A549 (cell line): ENCODE measurements at regions not wholly inside any gene's neighbourhood (a gene's known extent, or its start where the extent isn't known, plus 50 kb on each side); places are given as distances from the start of the nearest gene placed in this dataset.

ENCODE experiments used
- ATAC-seq, 2 experiments: fragments of 200-7000 bp in 1 of 2; fragments of >200 bp in 1 of 2; cut with Nextera tagmentation in 1 of 2; cut with Tn5 transposase in 1 of 2; 3 replicates each; pipeline versions ENCODE4 v1.8.0 to v1.9.1; 2018 to 2020; ENCODE audit warnings: mild to moderate bottlenecking in 1 of 2, moderate library complexity in 1 of 2
- CTCF ChIA-PET: fragments of 300-600 bp; sonication (Branson Sonifier 250); formaldehyde crosslinking; extraction: SDS; loops from one replicate; lab custom pipeline; 2021; ENCODE audit warnings: antibody characterized with exemption, inconsistent platforms; lab: Yijun Ruan, JAX
- POLR2A ChIA-PET: fragments of 350-600 bp; formaldehyde crosslinking; extraction: SDS; loops from one replicate; lab custom pipeline; 2021; ENCODE audit warnings: antibody characterized with exemption, inconsistent platforms; lab: Yijun Ruan, JAX
- DNase-seq, 2 experiments: peaks; one replicate each; pipeline versions ENCODE4 v3.0.0 to v3.0.0-alpha.2; 2011 to 2016; ENCODE audit warnings: low read depth in 1 of 2, low spot score in 1 of 2
- FAIRE-seq: peaks from 2 replicates; lab custom pipeline; 2011; peaks lifted over from hg19 to GRCh38; lab: Jason Lieb, UNC
- H3K27ac ChIP-seq, 2 experiments: fragments of >200 bp; sonication (Bioruptor Twin); formaldehyde crosslinking; 3 replicates each; pipeline ENCODE4 v1.5.1; 2016 to 2017
- H3K4me1 ChIP-seq: fragments of >200 bp; sonication (Bioruptor Twin); formaldehyde crosslinking; 3 replicates; pipeline ENCODE4 v1.6.1; 2016
- H3K4me2 ChIP-seq: fragments of >200 bp; sonication (Bioruptor Twin); formaldehyde crosslinking; 3 replicates; pipeline ENCODE4 v1.6.1; 2016
- H3K4me3 ChIP-seq: fragments of >200 bp; sonication (Bioruptor Twin); formaldehyde crosslinking; 3 replicates; pipeline ENCODE4 v1.5.1; 2016
- H3K9me3 ChIP-seq: fragments of >200 bp; sonication (Bioruptor Twin); formaldehyde crosslinking; 3 replicates; pipeline ENCODE4 v1.6.1; 2016
- BHLHE40 ChIP-seq: IDR thresholded peaks from 2 replicates; pipeline ENCODE4 v1.6.1; 2012; ENCODE audit warnings: low read depth, low read length, inconsistent platforms
- CBX2 ChIP-seq: fragments of 200-600 bp; sonication (generic); IDR thresholded peaks from 2 replicates; pipeline ENCODE4 v1.6.1; 2016; ENCODE audit warnings: low read depth, mild to moderate bottlenecking, borderline replicate concordance
- CHD2 ChIP-seq: fragments of 150-350 bp; IDR thresholded peaks from 2 replicates; pipeline ENCODE4 v1.6.1; 2014; ENCODE audit warnings: low read length; ENCODE audit not compliant: partially characterized antibody
- EHMT2 ChIP-seq: fragments of 200-600 bp; sonication (generic); IDR thresholded peaks from 2 replicates; pipeline ENCODE4 v1.6.1; 2016; ENCODE audit warnings: antibody characterized with exemption, low read depth, mild to moderate bottlenecking, moderate library complexity
- ESRRA ChIP-seq: fragments of 150-350 bp; IDR thresholded peaks from 2 replicates; pipeline ENCODE4 v1.6.1; 2014; ENCODE audit warnings: mild to moderate bottlenecking, low read length, borderline replicate concordance
- FOSL2 ChIP-seq, 2 experiments: fragments of 450-650 bp in 1 of 2; fragments of >200 bp in 1 of 2; sonication (Bioruptor Twin) in 1 of 2; formaldehyde crosslinking; IDR thresholded peaks; 2 replicates each; pipeline versions ENCODE4 v1.5.0 to v1.6.1; 2016 to 2020; ENCODE audit warnings: mild to moderate bottlenecking in 1 of 2, moderate library complexity in 1 of 2
- GATA3 ChIP-seq: IDR thresholded peaks from 2 replicates; pipeline ENCODE4 v1.6.1; 2012; ENCODE audit warnings: borderline replicate concordance
- HOXA7 ChIP-seq: fragments of 250-450 bp; sonication (Bioruptor Pico); IDR thresholded peaks from 2 replicates; pipeline ENCODE4 v1.5.0; 2020; ENCODE audit warnings: mild to moderate bottlenecking, moderate library complexity
- MAFK ChIP-seq: fragments of 450-650 bp; IDR thresholded peaks from 2 replicates; pipeline ENCODE4 v1.6.1; 2014; ENCODE audit not compliant: partially characterized antibody
- POLR2A ChIP-seq: IDR thresholded peaks from 2 replicates; pipeline ENCODE4 v1.6.1; 2012; ENCODE audit warnings: mild to moderate bottlenecking, low read length
- RCOR1 ChIP-seq: fragments of 150-350 bp; IDR thresholded peaks from 2 replicates; pipeline ENCODE4 v1.6.1; 2014; ENCODE audit warnings: antibody characterized with exemption, low read length, low read depth
- RFX5 ChIP-seq: fragments of 450-650 bp; IDR thresholded peaks from 2 replicates; pipeline ENCODE4 v1.7.1; 2014; ENCODE audit warnings: antibody characterized with exemption, mild to moderate bottlenecking, moderate library complexity
- TP53 ChIP-seq: fragments of 250-450 bp; sonication (Bioruptor Pico); IDR thresholded peaks from 2 replicates; pipeline ENCODE4 v1.5.0; 2021; ENCODE audit warnings: mild to moderate bottlenecking, moderate library complexity
- WGBS: methylation state at CpG from one replicate; pipeline ENCODE4 v1.1.6; 2017; ENCODE audit errors: missing lambda C conversion rate; 5-methylcytosine and 5-hydroxymethylcytosine counted together
- TF ChIP-seq, protein P1 (sequence below): fragments of 200-600 bp; sonication (generic); IDR thresholded peaks from 2 replicates; pipeline ENCODE4 v1.6.1; 2016; ENCODE audit warnings: antibody characterized with exemption, mild to moderate bottlenecking, moderate library complexity
- TF ChIP-seq, protein P2 (sequence below): IDR thresholded peaks from 2 replicates; pipeline ENCODE4 v1.6.1; 2012; ENCODE audit warnings: low read depth, borderline replicate concordance
- TF ChIP-seq, protein P3 (sequence below): fragments of >200 bp; sonication (Bioruptor Twin); formaldehyde crosslinking; IDR thresholded peaks from 3 replicates; pipeline ENCODE4 v1.5.1; 2016
- TF ChIP-seq, protein P4 (sequence below): IDR thresholded peaks from 2 replicates; pipeline ENCODE4 v1.6.1; 2012
- TF ChIP-seq, protein P5 (sequence below): IDR thresholded peaks from 2 replicates; pipeline ENCODE4 v1.6.1; 2012

DNA sequence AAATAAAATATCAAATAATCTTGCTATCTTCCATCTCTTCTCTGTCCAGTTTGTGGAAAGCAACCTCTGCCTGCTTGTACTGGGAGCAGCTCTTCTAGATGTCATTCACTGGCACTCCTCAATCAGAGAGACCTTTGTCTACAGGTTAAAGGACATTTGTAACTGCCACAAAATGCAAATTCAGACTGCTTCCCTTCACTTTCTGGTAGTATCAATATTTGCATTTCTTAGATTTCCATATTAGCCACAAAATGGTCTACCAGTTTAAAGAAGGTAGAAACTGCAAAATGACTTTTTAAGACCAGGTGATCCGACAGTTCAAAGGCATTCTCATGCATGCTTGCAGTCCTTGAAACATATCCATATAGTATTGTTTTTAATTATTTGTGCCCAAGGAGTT lies 51.7 kb upstream of the RCN1 start:
- ATAC-seq = no peak
- no peak overlapping the region for H3K27ac ChIP-seq
- no peak for DNase-seq

DNA sequence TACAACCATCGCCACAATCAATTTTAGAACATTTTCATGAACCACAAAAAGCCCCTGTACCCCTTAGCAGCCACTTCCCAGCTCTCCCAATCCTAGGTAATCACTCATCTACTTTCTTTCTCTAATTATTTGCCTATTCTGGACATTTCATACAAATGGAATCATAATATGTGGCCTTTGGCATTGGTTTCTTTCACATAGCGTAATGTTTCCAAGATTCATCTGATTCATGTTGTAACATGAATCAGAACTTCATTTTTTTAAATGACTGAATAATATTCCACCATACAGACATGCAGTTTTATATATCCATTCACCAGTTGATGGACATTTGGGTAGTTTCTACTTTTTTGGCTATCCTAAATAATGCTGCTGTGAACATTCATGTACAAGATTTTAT lies 56.2 kb upstream of the RCN1 start:
- H3K4me2 ChIP-seq = no peak overlapping the region
- FAIRE-seq (no peak), DNase-seq (no peak), ATAC-seq (no peak)
- TF ChIP-seq, protein P1, sequence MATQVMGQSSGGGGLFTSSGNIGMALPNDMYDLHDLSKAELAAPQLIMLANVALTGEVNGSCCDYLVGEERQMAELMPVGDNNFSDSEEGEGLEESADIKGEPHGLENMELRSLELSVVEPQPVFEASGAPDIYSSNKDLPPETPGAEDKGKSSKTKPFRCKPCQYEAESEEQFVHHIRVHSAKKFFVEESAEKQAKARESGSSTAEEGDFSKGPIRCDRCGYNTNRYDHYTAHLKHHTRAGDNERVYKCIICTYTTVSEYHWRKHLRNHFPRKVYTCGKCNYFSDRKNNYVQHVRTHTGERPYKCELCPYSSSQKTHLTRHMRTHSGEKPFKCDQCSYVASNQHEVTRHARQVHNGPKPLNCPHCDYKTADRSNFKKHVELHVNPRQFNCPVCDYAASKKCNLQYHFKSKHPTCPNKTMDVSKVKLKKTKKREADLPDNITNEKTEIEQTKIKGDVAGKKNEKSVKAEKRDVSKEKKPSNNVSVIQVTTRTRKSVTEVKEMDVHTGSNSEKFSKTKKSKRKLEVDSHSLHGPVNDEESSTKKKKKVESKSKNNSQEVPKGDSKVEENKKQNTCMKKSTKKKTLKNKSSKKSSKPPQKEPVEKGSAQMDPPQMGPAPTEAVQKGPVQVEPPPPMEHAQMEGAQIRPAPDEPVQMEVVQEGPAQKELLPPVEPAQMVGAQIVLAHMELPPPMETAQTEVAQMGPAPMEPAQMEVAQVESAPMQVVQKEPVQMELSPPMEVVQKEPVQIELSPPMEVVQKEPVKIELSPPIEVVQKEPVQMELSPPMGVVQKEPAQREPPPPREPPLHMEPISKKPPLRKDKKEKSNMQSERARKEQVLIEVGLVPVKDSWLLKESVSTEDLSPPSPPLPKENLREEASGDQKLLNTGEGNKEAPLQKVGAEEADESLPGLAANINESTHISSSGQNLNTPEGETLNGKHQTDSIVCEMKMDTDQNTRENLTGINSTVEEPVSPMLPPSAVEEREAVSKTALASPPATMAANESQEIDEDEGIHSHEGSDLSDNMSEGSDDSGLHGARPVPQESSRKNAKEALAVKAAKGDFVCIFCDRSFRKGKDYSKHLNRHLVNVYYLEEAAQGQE = no peak
- TF ChIP-seq, protein P2, sequence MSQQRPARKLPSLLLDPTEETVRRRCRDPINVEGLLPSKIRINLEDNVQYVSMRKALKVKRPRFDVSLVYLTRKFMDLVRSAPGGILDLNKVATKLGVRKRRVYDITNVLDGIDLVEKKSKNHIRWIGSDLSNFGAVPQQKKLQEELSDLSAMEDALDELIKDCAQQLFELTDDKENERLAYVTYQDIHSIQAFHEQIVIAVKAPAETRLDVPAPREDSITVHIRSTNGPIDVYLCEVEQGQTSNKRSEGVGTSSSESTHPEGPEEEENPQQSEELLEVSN = no peak
- no peak for TF ChIP-seq TP53 (CRISPR knock-in tag)
- no peak for TF ChIP-seq CBX2
- no peak for TF ChIP-seq BHLHE40
- no peak for TF ChIP-seq RCOR1
- TF ChIP-seq, protein P3, sequence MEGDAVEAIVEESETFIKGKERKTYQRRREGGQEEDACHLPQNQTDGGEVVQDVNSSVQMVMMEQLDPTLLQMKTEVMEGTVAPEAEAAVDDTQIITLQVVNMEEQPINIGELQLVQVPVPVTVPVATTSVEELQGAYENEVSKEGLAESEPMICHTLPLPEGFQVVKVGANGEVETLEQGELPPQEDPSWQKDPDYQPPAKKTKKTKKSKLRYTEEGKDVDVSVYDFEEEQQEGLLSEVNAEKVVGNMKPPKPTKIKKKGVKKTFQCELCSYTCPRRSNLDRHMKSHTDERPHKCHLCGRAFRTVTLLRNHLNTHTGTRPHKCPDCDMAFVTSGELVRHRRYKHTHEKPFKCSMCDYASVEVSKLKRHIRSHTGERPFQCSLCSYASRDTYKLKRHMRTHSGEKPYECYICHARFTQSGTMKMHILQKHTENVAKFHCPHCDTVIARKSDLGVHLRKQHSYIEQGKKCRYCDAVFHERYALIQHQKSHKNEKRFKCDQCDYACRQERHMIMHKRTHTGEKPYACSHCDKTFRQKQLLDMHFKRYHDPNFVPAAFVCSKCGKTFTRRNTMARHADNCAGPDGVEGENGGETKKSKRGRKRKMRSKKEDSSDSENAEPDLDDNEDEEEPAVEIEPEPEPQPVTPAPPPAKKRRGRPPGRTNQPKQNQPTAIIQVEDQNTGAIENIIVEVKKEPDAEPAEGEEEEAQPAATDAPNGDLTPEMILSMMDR = no peak
- TF ChIP-seq, protein P4, sequence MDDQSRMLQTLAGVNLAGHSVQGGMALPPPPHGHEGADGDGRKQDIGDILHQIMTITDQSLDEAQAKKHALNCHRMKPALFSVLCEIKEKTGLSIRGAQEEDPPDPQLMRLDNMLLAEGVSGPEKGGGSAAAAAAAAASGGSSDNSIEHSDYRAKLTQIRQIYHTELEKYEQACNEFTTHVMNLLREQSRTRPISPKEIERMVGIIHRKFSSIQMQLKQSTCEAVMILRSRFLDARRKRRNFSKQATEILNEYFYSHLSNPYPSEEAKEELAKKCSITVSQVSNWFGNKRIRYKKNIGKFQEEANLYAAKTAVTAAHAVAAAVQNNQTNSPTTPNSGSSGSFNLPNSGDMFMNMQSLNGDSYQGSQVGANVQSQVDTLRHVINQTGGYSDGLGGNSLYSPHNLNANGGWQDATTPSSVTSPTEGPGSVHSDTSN = no peak
- TF ChIP-seq, protein P5, sequence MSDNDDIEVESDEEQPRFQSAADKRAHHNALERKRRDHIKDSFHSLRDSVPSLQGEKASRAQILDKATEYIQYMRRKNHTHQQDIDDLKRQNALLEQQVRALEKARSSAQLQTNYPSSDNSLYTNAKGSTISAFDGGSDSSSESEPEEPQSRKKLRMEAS = no peak
- no peak for TF ChIP-seq MAFK
- no peak for TF ChIP-seq EHMT2
- no peak for TF ChIP-seq POLR2A
- TF ChIP-seq GATA3 = no peak
- TF ChIP-seq ESRRA = no peak
- TF ChIP-seq CHD2 = no peak
- TF ChIP-seq FOSL2 (IDR thresholded peaks at IDR 0.05) = no peak
- no peak for TF ChIP-seq FOSL2 (CRISPR knock-in tag; IDR thresholded peaks at IDR 0.05)
- TF ChIP-seq RFX5 = no peak
- no peak for TF ChIP-seq HOXA7 (CRISPR knock-in tag)
- no peaks in the 10 kb centered on the region for H3K9me3 ChIP-seq
- no peaks in the 10 kb centered on the region for H3K4me1 ChIP-seq
- H3K4me3 ChIP-seq = no peak overlapping the region
- H3K27ac ChIP-seq = no peak overlapping the region
- CTCF ChIA-PET = interaction anchor here (1.5 kb wide), 1 partner anchor 142 kb away, joined by 3 read pairs; no protein-coding TSS in a partner anchor
- POLR2A ChIA-PET = no interaction called here
- WGBS = 57% methylated on average over 2 of the region's 2 CpGs

More for the DNA sequence above, 51.7 kb upstream of the RCN1 start:
- Histone ChIP-seq H3K4me1 (no peaks in the 10 kb centered on the region), H3K9me3 (no peaks in the 10 kb centered on the region), H3K4me3 (no peak overlapping the region), H3K4me2 (no peak overlapping the region)
- WGBS = 13% methylated on average over 1 of the region's 1 CpG
- CTCF ChIA-PET = interaction anchor here (1.0 to 1.3 kb wide), 3 partner anchors 12 to 138 kb away, joined by 4 to 6 read pairs (median 4); no protein-coding TSS in a partner anchor
- POLR2A ChIA-PET = no interaction called here
- no peak for FAIRE-seq
- TF ChIP-seq ESRRA (no peak), FOSL2 (IDR thresholded peaks at IDR 0.05) (no peak), FOSL2 (CRISPR knock-in tag; IDR thresholded peaks at IDR 0.05) (no peak)
- TF ChIP-seq, protein P2 = no peak
